Lung (tissue), 11 donors: ENCODE measurements at regions not wholly inside any gene's neighbourhood (a gene's known extent, or its start where the extent isn't known, plus 50 kb on each side); places are given as distances from the start of the nearest gene placed in this dataset.

Experiments
- ATAC-seq: fragments of 200-7000 bp; cut with Tn5 transposase; one replicate; pipeline ENCODE4 v1.9.1; 2020; ENCODE audit warnings: moderate number of reproducible peaks; ENCODE audit not compliant: insufficient read depth, low FRiP score
- DNase-seq, 3 donors: peaks; one replicate each; pipeline ENCODE4 v3.0.0-alpha.2; 2013 to 2017
- H3K27ac ChIP-seq, 2 donors: one replicate each; pipeline ENCODE4 v1.5.1; 2013; ENCODE audit warnings: mild to moderate bottlenecking in 2 of 2, moderate library complexity in 2 of 2, control low read depth in 1 of 2, inconsistent platforms in 1 of 2, low read depth in 1 of 2, low read length in 1 of 2
- H3K27me3 ChIP-seq, 3 donors: one replicate each; pipeline ENCODE4 v1.5.1; 2013; ENCODE audit warnings: low read length in 2 of 3; ENCODE audit not compliant: control insufficient read depth in 3 of 3, insufficient read depth in 3 of 3
- H3K36me3 ChIP-seq, 4 donors: one replicate each; pipeline ENCODE4 v1.5.1; 2013; ENCODE audit warnings: low read length in 4 of 4, mild to moderate bottlenecking in 1 of 4, moderate library complexity in 1 of 4; ENCODE audit not compliant: control insufficient read depth in 4 of 4, insufficient read depth in 4 of 4
- H3K4me1 ChIP-seq, 5 donors: one replicate each; pipeline ENCODE4 v1.5.1; 2013; ENCODE audit warnings: low read length in 5 of 5, mild to moderate bottlenecking in 2 of 5, moderate library complexity in 1 of 5; ENCODE audit not compliant: control insufficient read depth in 5 of 5, insufficient read depth in 5 of 5
- H3K4me3 ChIP-seq: one replicate; pipeline ENCODE4 v1.5.1; 2013; ENCODE audit warnings: mild to moderate bottlenecking, control low read depth, moderate library complexity
- H3K9ac ChIP-seq, 2 donors: one replicate each; pipeline ENCODE4 v1.5.1; 2013; ENCODE audit warnings: low read length in 2 of 2, control low read depth in 1 of 2; ENCODE audit not compliant: insufficient read depth in 1 of 2
- H3K9me3 ChIP-seq, 4 donors: one replicate each; pipeline ENCODE4 v1.5.1; 2013; ENCODE audit warnings: low read length in 3 of 4, mild to moderate bottlenecking in 1 of 4, moderate library complexity in 1 of 4; ENCODE audit not compliant: control insufficient read depth in 4 of 4, insufficient read depth in 3 of 4
- CTCF ChIP-seq: IDR thresholded peaks from 2 replicates; pipeline ENCODE4 v1.5.1; 2012; ENCODE audit warnings: mild to moderate bottlenecking; ENCODE audit errors: control extremely low read depth, extremely low read depth
- WGBS, 2 donors: extraction: QIAGEN DNeasy Blood & Tissue Kit; methylation state at CpG; one replicate each; pipeline ENCODE4 v1.1.7; 2013; 5-methylcytosine and 5-hydroxymethylcytosine counted together
- donor health status: control.
- donor health status: control.
- donor health status: Bipolar disorder and iron deficiency.
- donor health status: healthy.
- donor health status: DM: yes; HTN: yes; CAD: no.

GRCh38 chr4:28890949-28891775 is 1829.0 kb upstream of the PCDH7 start:
- ATAC-seq = no peak
- peaks cover 0 to 3% (median 0%) of the 10 kb centered on the region in 5 donors for H3K4me1 ChIP-seq
- no peak overlapping the region for H3K9ac ChIP-seq
- no peak for TF ChIP-seq CTCF
- H3K9me3 ChIP-seq = peaks cover 0 to 2% (median 0%) of the 10 kb centered on the region in 4 donors
- H3K36me3 ChIP-seq = no peaks in the 10 kb centered on the region
- WGBS, 2 donors = 69 to 81% methylated on average over 3 of the region's 3 CpGs
- H3K27me3 ChIP-seq = no peaks in the 10 kb centered on the region
- no peak overlapping the region for H3K4me3 ChIP-seq
- DNase-seq = peak in 1 of 3 donors; percentile 15
- H3K27ac ChIP-seq = no peak overlapping the region

- 75 to 77% methylated on average over 1 of the region's 1 CpG for WGBS, 2 donors
- Histone ChIP-seq H3K9me3 (no peaks in the 10 kb centered on the region), H3K36me3 (no peaks in the 10 kb centered on the region), H3K27ac (no peak overlapping the region), H3K4me3 (no peak overlapping the region), H3K4me1 (no peaks in the 10 kb centered on the region), H3K27me3 (no peaks in the 10 kb centered on the region), H3K9ac (no peak overlapping the region)
- TF ChIP-seq CTCF = no peak
- DNase-seq (no peak), ATAC-seq (no peak)
These were observed 1806.7 kb upstream of the PCDH7 start for GRCh38 chr4:28913466-28913865.

GRCh38 chr4:28916585-28916984 is 1803.6 kb upstream of the PCDH7 start:
- no peak for ATAC-seq
- 85 to 87% methylated on average over 2 of the region's 2 CpGs for WGBS, 2 donors
- no peaks in the 10 kb centered on the region for H3K36me3 ChIP-seq

More at GRCh38 chr4:28916585-28916984, 1803.6 kb upstream of the PCDH7 start:
- no peak for TF ChIP-seq CTCF
- Histone ChIP-seq H3K9ac (no peak overlapping the region), H3K27me3 (no peaks in the 10 kb centered on the region), H3K4me1 (no peaks in the 10 kb centered on the region), H3K27ac (no peak overlapping the region), H3K9me3 (no peaks in the 10 kb centered on the region), H3K4me3 (no peak overlapping the region)
- DNase-seq = no peak
